Psoas muscle (tissue), 7 donors: ENCODE measurements at regions not wholly inside any gene's neighbourhood (a gene's known extent, or its start where the extent isn't known, plus 50 kb on each side); places are given as distances from the start of the nearest gene placed in this dataset.
"Not testable (repeated sequence)": the region's sequence is repeated elsewhere in the genome, so short reads cannot be mapped to it uniquely, and the experiment has no call there.

Experiments used
- ATAC-seq, 4 donors: fragments of 200-7000 bp; cut with Tn5 transposase; one replicate each; pipeline ENCODE4 v1.9.1; 2020; ENCODE audit warnings: moderate library complexity in 3 of 4, mild to moderate bottlenecking in 2 of 4
- DNase-seq, 2 donors: peaks; one replicate each; pipeline ENCODE4 v3.0.0-alpha.2; 2020
- H3K27ac ChIP-seq: fragments of 200-600 bp; one replicate; pipeline ENCODE4 v1.8.0; 2022
- H3K27me3 ChIP-seq, 3 donors: fragments of 200-600 bp in 1 of 3; one replicate each; pipeline versions ENCODE4 v1.6.1 to v1.8.0; 2013 to 2022; ENCODE audit warnings: low read length in 2 of 3, mild to moderate bottlenecking in 2 of 3, moderate library complexity in 1 of 3; ENCODE audit not compliant: insufficient read depth in 3 of 3
- H3K36me3 ChIP-seq, 2 donors: fragments of 200-600 bp in 1 of 2; one replicate each; pipeline versions ENCODE4 v1.6.1 to v1.8.0; 2013 to 2022; ENCODE audit warnings: low read depth in 1 of 2, mild to moderate bottlenecking in 1 of 2, moderate library complexity in 1 of 2; ENCODE audit not compliant: insufficient read depth in 1 of 2
- H3K4me1 ChIP-seq: fragments of 200-600 bp; one replicate; pipeline ENCODE4 v1.8.0; 2022
- H3K4me3 ChIP-seq: fragments of 200-600 bp; one replicate; pipeline ENCODE4 v1.8.0; 2022; ENCODE audit warnings: mild to moderate bottlenecking
- H3K9me3 ChIP-seq: fragments of 200-600 bp; one replicate; pipeline ENCODE4 v1.8.0; 2022
- WGBS, 3 donors: extraction: QIAGEN DNeasy Blood & Tissue Kit; methylation state at CpG; one replicate each; pipeline versions ENCODE4 v1.1.6 to v1.1.7; 2013; 5-methylcytosine and 5-hydroxymethylcytosine counted together
- intact Hi-C, 2 donors: fragments of 100-400 bp; cut with DNase I; formaldehyde crosslinking; loops; one replicate each; pipeline versions ENCODE4 v1.11.0 to v1.14.2; 2022
- TF ChIP-seq, protein P1 (sequence below): fragments of 200-600 bp; IDR thresholded peaks from one replicate; pipeline ENCODE4 v1.8.0; 2022; ENCODE audit warnings: antibody characterized with exemption
- donor health status: healthy with polysubstance abuse.
- donor health status: DM: no; HTN: no; CAD: no; lungs with moderate emphysema.
- donor health status: Bipolar disorder and iron deficiency.
- donor health status: healthy.
- donor health status: DM: yes; HTN: yes; CAD: no.
- donor health status: DM: no; HTN: no; CAD: no.
- donor health status: DM: yes; HTN: yes; CAD: no.

GRCh38 chr4:97317201-97317600 lies 826.1 kb downstream of the STPG2 start:
- Histone ChIP-seq H3K27ac (no peak overlapping the region), H3K27me3 (no peaks in the 10 kb centered on the region), H3K4me3 (no peak overlapping the region), H3K4me1 (no peaks in the 10 kb centered on the region), H3K36me3 (no peaks in the 10 kb centered on the region), H3K9me3 (no peaks in the 10 kb centered on the region)
- ATAC-seq (no peak), DNase-seq (no peak)
- TF ChIP-seq, protein P1, sequence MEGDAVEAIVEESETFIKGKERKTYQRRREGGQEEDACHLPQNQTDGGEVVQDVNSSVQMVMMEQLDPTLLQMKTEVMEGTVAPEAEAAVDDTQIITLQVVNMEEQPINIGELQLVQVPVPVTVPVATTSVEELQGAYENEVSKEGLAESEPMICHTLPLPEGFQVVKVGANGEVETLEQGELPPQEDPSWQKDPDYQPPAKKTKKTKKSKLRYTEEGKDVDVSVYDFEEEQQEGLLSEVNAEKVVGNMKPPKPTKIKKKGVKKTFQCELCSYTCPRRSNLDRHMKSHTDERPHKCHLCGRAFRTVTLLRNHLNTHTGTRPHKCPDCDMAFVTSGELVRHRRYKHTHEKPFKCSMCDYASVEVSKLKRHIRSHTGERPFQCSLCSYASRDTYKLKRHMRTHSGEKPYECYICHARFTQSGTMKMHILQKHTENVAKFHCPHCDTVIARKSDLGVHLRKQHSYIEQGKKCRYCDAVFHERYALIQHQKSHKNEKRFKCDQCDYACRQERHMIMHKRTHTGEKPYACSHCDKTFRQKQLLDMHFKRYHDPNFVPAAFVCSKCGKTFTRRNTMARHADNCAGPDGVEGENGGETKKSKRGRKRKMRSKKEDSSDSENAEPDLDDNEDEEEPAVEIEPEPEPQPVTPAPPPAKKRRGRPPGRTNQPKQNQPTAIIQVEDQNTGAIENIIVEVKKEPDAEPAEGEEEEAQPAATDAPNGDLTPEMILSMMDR, result no peak
- 32 to 40% (median 39%) methylated on average over 2 of the region's 2 CpGs for WGBS, 3 donors
- intact Hi-C loops, result no loop called here

DNA sequence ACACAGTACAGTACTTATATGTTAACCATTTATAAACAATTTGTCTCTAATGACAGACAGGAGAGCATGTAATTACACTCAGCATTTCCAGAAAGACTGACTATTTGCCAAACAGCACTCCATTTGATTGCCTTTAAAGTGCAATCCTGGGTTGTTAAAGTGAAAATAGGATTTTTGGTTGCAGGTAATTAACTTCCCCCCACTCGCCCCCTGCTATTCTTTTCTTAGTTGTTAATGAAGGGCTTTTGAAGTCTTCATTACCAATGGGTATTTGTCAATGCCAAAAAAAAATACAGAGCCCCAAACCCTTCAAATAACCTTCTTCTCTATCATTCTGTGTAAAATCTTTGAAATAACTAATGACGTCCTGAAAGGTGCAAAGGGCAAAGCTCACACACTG lies 825.6 kb downstream of the STPG2 start:
- 25 to 29% (median 25%) methylated on average over 2 of the region's 2 CpGs for WGBS, 3 donors
- TF ChIP-seq, protein P1, result no peak
- intact Hi-C loops, result no loop called here
- Histone ChIP-seq H3K36me3 (no peaks in the 10 kb centered on the region), H3K4me1 (no peaks in the 10 kb centered on the region), H3K4me3 (no peak overlapping the region), H3K27me3 (no peaks in the 10 kb centered on the region), H3K9me3 (no peaks in the 10 kb centered on the region), H3K27ac (no peak overlapping the region)
- DNase-seq (no peak), ATAC-seq (no peak)

- H3K27ac ChIP-seq, H3K4me3 ChIP-seq, H3K27me3 ChIP-seq, H3K36me3 ChIP-seq, H3K9me3 ChIP-seq, ATAC-seq, intact Hi-C loops, DNase-seq, H3K4me1 ChIP-seq: not testable (repeated sequence)
- WGBS, 3 donors, result 48 to 76% (median 74%) methylated on average over 1 of the region's 1 CpG
Measured at GRCh38 chr4:97325751-97326150, 817.5 kb downstream of the STPG2 start.

DNA sequence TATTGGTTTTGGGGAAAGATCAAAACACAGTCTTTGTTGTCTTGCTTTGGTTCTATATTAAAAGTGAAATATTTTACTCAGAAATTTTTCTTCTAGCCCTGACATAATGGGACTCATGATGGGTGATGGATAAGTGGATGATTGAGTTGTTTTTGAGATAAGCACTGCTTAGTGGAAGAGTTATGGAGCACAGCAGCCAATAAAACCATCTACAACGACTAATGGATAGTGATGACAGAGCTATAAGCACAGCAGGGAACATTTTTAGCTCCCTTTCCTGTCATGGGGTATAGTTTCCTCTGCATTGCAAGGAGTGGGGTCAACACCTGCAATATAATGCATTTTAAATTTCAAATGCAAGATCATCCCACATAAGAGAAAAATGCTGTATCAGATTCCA lies 812.4 kb downstream of the STPG2 start:
- no peak for ATAC-seq
- WGBS, 3 donors, result 0 to 19% (median 2%) methylated on average over 1 of the region's 1 CpG

DNA sequence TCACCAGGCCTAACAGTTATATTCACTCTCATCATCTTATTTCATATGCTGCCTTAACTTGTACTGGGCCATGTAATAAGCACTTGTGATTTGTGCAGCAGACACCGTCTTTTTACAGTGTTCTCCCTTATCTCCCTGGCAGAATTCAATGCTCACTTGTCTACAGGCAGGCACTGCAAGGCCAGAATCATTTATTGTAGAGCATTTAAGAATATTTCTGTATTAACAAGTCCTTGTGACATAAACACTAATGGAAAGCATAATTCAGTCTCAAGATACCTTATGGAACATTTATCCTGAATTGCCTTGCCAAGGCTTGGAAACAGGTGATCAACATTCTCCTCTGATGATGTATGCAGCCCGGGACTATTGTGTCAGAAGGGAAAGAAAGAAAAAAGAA lies 808.9 kb downstream of the STPG2 start:
- 69 to 76% (median 73%) methylated on average over 2 of the region's 2 CpGs for WGBS, 3 donors
- Histone ChIP-seq H3K9me3 (no peaks in the 10 kb centered on the region), H3K36me3 (no peaks in the 10 kb centered on the region), H3K27ac (no peak overlapping the region), H3K27me3 (no peaks in the 10 kb centered on the region), H3K4me1 (no peaks in the 10 kb centered on the region), H3K4me3 (no peak overlapping the region)
- ATAC-seq (no peak), DNase-seq (no peak)
- intact Hi-C loops, result no loop called here
- TF ChIP-seq, protein P1, result no peak

More for the DNA sequence above, 812.4 kb downstream of the STPG2 start:
- TF ChIP-seq, protein P1, result no peak
- no peak for DNase-seq
- no peaks in the 10 kb centered on the region for H3K27me3 ChIP-seq
- H3K27ac ChIP-seq, result no peak overlapping the region
- no peak overlapping the region for H3K4me3 ChIP-seq
- no peaks in the 10 kb centered on the region for H3K9me3 ChIP-seq
- no peaks in the 10 kb centered on the region for H3K36me3 ChIP-seq
- intact Hi-C loops, result no loop called here
- no peaks in the 10 kb centered on the region for H3K4me1 ChIP-seq
